ENCODE measurements at regions not wholly inside any gene's neighbourhood (a gene's known extent, or its start where the extent isn't known, plus 50 kb on each side); places are given as distances from the start of the nearest gene placed in this dataset.

GRCh38 chr16:65878347-65878746 lies 488.1 kb upstream of the CDH5 start:
- DNase-seq: no peak

- no peak for DNase-seq
Observed at GRCh38 chr16:65876624-65877023, 489.9 kb upstream of the CDH5 start.

- no peak for DNase-seq
Observed at GRCh38 chr16:65876056-65876408, 490.5 kb upstream of the CDH5 start.

GRCh38 chr16:65875381-65876055 lies 491.0 kb upstream of the CDH5 start:
- no peak for DNase-seq

- no peak for DNase-seq
Observed at GRCh38 chr16:65869261-65869660, 497.2 kb upstream of the CDH5 start.

- no peak for DNase-seq
Observed at GRCh38 chr16:65867276-65867960, 499.1 kb upstream of the CDH5 start.

GRCh38 chr16:65863236-65863635 lies 503.3 kb upstream of the CDH5 start:
- no peak for DNase-seq

- no peak for DNase-seq
Observed at GRCh38 chr16:65861131-65861731, 505.3 kb upstream of the CDH5 start.

GRCh38 chr16:65855171-65856145 lies 511.0 kb upstream of the CDH5 start:
- DNase-seq: no peak

GRCh38 chr16:65846210-65846602 lies 520.3 kb upstream of the CDH5 start:
- no peak for DNase-seq

GRCh38 chr16:65845466-65846209 lies 520.9 kb upstream of the CDH5 start:
- DNase-seq: no peak

GRCh38 chr16:65843941-65844340 lies 522.5 kb upstream of the CDH5 start:
- no peak for DNase-seq

GRCh38 chr16:65842067-65842466 lies 524.4 kb upstream of the CDH5 start:
- no peak for DNase-seq

GRCh38 chr16:65838001-65838400 lies 528.5 kb upstream of the CDH5 start:
- DNase-seq: no peak

GRCh38 chr16:65837464-65837863 lies 529.0 kb upstream of the CDH5 start:
- DNase-seq: no peak

GRCh38 chr16:65834688-65835087 lies 531.8 kb upstream of the CDH5 start:
- DNase-seq: no peak

- DNase-seq: no peak
Observed at GRCh38 chr16:65833171-65833871, 533.2 kb upstream of the CDH5 start.

GRCh38 chr16:65832679-65833078 lies 533.8 kb upstream of the CDH5 start:
- DNase-seq: no peak

GRCh38 chr16:65831903-65832666 lies 534.4 kb upstream of the CDH5 start:
- no peak for DNase-seq

- no peak for DNase-seq
Observed at GRCh38 chr16:65829076-65829475, 537.4 kb upstream of the CDH5 start.

GRCh38 chr16:65828296-65828695 lies 538.2 kb upstream of the CDH5 start:
- DNase-seq: no peak
